ENCODE measurements at regions not wholly inside any gene's neighbourhood (a gene's known extent, or its start where the extent isn't known, plus 50 kb on each side); places are given as distances from the start of the nearest gene placed in this dataset.
"Not testable (repeated sequence)": the region's sequence is repeated elsewhere in the genome, so short reads cannot be mapped to it uniquely, and the experiment has no call there.

DNA sequence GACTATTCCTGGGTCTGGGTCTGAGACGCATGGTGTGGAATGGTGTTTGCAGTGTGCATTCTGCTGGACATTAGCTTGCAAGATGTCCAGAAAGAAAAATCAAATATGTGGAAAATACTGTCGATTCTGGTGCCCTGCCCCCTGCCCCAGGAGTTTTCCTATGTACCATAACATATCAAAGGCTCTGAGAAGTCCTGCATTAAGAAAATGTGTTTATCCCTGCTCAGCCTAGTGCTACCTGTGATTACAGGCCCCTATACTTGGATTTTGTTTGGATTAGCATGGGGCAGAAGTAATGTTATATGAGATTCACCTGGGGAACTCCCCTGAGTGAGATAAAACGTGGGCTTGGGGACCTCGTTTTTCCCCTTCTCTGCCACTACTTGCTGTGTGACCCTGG is 325.0 kb downstream of the CBLN1 start:
- TF ChIP-seq EZH2 (IDR thresholded peaks at IDR 0.05; ENCODE audit: borderline replicate concordance, insufficient read depth, low read depth, low read length, poor library complexity, severe bottlenecking): no peak
- TF ChIP-seq, protein P1, sequence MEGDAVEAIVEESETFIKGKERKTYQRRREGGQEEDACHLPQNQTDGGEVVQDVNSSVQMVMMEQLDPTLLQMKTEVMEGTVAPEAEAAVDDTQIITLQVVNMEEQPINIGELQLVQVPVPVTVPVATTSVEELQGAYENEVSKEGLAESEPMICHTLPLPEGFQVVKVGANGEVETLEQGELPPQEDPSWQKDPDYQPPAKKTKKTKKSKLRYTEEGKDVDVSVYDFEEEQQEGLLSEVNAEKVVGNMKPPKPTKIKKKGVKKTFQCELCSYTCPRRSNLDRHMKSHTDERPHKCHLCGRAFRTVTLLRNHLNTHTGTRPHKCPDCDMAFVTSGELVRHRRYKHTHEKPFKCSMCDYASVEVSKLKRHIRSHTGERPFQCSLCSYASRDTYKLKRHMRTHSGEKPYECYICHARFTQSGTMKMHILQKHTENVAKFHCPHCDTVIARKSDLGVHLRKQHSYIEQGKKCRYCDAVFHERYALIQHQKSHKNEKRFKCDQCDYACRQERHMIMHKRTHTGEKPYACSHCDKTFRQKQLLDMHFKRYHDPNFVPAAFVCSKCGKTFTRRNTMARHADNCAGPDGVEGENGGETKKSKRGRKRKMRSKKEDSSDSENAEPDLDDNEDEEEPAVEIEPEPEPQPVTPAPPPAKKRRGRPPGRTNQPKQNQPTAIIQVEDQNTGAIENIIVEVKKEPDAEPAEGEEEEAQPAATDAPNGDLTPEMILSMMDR (IDR thresholded peaks at IDR 0.05): no peak
- CTCF ChIA-PET: no interaction called here
- no peak for ATAC-seq (ENCODE audit: low read depth)

DNA sequence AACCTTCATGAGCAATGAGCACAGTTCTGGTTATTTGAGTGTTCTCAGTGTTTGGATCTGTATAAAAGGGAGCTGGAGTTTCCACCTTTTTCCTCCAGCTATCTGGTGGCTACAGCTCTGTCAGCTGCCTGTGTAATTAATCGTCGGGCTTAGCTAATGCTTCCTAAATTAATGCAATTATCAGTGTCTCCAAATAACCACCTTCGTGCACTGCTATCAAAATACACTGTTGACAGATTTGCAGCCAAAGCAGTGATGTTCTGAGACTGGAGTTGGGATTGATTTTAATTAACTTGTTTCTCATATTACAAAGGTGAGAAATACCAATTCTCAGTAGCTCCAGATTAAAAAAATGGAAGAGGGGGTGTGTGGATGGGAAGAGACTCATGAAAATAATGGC is 325.8 kb downstream of the CBLN1 start:
- Mint-ChIP-seq H3K27me3 (no peaks in the 10 kb centered on the region), H3K9me3 (ENCODE audit: insufficient read depth) (no peaks in the 10 kb centered on the region), H3K4me1 (no peaks in the 10 kb centered on the region), H3K27ac (no peak overlapping the region), H3K4me3 (no peak overlapping the region)
- Histone ChIP-seq H3K27ac (ENCODE audit: low read length in 2 of 2) (no peak overlapping the region), H3K9me3 (ENCODE audit: control extremely low read depth in 1 of 3, control insufficient read depth in 2 of 3, insufficient read depth in 1 of 3, low read length in 2 of 3) (no peaks in the 10 kb centered on the region), H3K4me2 (replicated peaks; ENCODE audit: low read depth, low read length, poor library complexity, severe bottlenecking) (no peak overlapping the region), H3K9ac (ENCODE audit: low read length) (no peak overlapping the region), H2AFZ (ENCODE audit: insufficient read depth, low read depth, low read length, poor library complexity, severe bottlenecking) (no peak overlapping the region), H3K4me3 (ENCODE audit: control extremely low read depth in 1 of 5, extremely low read depth in 1 of 5, insufficient read depth in 1 of 5, low read depth in 2 of 5, low read length in 4 of 5) (no peak overlapping the region), H4K20me1 (ENCODE audit: control insufficient read depth, insufficient read depth, low read length, poor library complexity, severe bottlenecking) (no peaks in the 10 kb centered on the region), H3K36me3 (replicated peaks in 1 of 2; ENCODE audit: control extremely low read depth in 1 of 2, control insufficient read depth in 1 of 2, extremely low read depth in 1 of 2, insufficient read depth in 2 of 2, low read length in 1 of 2) (no peaks in the 10 kb centered on the region), H3K4me1 (ENCODE audit: control insufficient read depth in 2 of 2, insufficient read depth in 2 of 2, low read length in 2 of 2) (no peaks in the 10 kb centered on the region), H3K79me2 (ENCODE audit: control insufficient read depth, insufficient read depth, low read length) (no peaks in the 10 kb centered on the region), H3K27me3 (replicated peaks in 1 of 4; ENCODE audit: control extremely low read depth in 1 of 4, control insufficient read depth in 3 of 4, insufficient read depth in 4 of 4, low read length in 3 of 4) (no peaks in the 10 kb centered on the region)
- no CpG with 5 or more reads among the region's 3 CpGs for WGBS (ENCODE audit: insufficient coverage)
- intact Hi-C loops (cut with micrococcal nuclease): no loop called here
- no peak for ATAC-seq (ENCODE audit: low read depth)
- TF ChIP-seq, protein P1 (IDR thresholded peaks at IDR 0.05): no peak
- no peak for TF ChIP-seq EZH2 (IDR thresholded peaks at IDR 0.05; ENCODE audit: borderline replicate concordance, insufficient read depth, low read depth, low read length, poor library complexity, severe bottlenecking)
- ChIA-PET POLR2A (no interaction called here), CTCF (no interaction called here)
- no peak for DNase-seq

More for the DNA sequence above, 325.0 kb downstream of the CBLN1 start:
- no peaks in the 10 kb centered on the region for H3K4me1 ChIP-seq (ENCODE audit: control insufficient read depth in 2 of 2, insufficient read depth in 2 of 2, low read length in 2 of 2)
- Mint-ChIP-seq H3K4me3 (no peak overlapping the region), H3K4me1 (no peaks in the 10 kb centered on the region), H3K27me3 (no peaks in the 10 kb centered on the region), H3K9me3 (ENCODE audit: insufficient read depth) (no peaks in the 10 kb centered on the region), H3K27ac (no peak overlapping the region)
- H3K4me3 ChIP-seq (ENCODE audit: control extremely low read depth in 1 of 5, extremely low read depth in 1 of 5, insufficient read depth in 1 of 5, low read depth in 2 of 5, low read length in 4 of 5): no peak overlapping the region
- H3K36me3 ChIP-seq (replicated peaks in 1 of 2; ENCODE audit: control extremely low read depth in 1 of 2, control insufficient read depth in 1 of 2, extremely low read depth in 1 of 2, insufficient read depth in 2 of 2, low read length in 1 of 2): no peaks in the 10 kb centered on the region
- H4K20me1 ChIP-seq (ENCODE audit: control insufficient read depth, insufficient read depth, low read length, poor library complexity, severe bottlenecking): no peaks in the 10 kb centered on the region
- H3K27ac ChIP-seq (ENCODE audit: low read length in 2 of 2): no peak overlapping the region
- H3K27me3 ChIP-seq (replicated peaks in 1 of 4; ENCODE audit: control extremely low read depth in 1 of 4, control insufficient read depth in 3 of 4, insufficient read depth in 4 of 4, low read length in 3 of 4): no peaks in the 10 kb centered on the region
- POLR2A ChIA-PET: no interaction called here
- no peak overlapping the region for H3K9ac ChIP-seq (ENCODE audit: low read length)
- 81% methylated on average over 4 of the region's 4 CpGs for WGBS (ENCODE audit: insufficient coverage)
- intact Hi-C loops (cut with micrococcal nuclease): no loop called here
- H3K79me2 ChIP-seq (ENCODE audit: control insufficient read depth, insufficient read depth, low read length): no peaks in the 10 kb centered on the region
- no peak overlapping the region for H2AFZ ChIP-seq (ENCODE audit: insufficient read depth, low read depth, low read length, poor library complexity, severe bottlenecking)
- no peak for DNase-seq
- no peak overlapping the region for H3K4me2 ChIP-seq (replicated peaks; ENCODE audit: low read depth, low read length, poor library complexity, severe bottlenecking)
- no peaks in the 10 kb centered on the region for H3K9me3 ChIP-seq (ENCODE audit: control extremely low read depth in 1 of 3, control insufficient read depth in 2 of 3, insufficient read depth in 1 of 3, low read length in 2 of 3)

DNA sequence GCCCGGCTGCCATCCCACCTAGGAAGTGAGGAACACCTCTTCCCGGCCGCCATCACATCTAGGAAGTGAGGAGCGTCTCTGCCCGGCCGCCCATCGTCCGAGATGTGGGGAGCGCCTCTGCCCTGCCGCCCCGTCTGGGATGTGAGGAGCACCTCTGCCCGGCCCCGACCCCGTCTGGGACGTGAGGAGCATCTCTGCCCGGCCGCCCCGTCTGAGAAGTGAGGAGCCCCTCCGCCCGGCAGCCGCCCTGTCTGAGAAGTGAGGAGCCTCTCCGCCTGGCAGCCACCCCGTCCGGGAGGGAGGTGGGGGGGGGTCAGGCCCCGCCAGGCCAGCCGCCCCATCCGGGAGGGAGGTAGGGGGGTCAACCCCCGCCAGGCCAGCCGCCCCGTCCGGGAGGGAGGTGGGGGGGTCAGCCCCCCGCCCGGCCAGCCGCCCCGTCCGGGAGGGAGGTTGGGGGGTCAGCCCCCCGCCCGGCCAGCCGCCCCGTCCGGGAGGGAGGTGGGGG is 330.0 kb downstream of the CBLN1 start:
- POLR2A ChIA-PET; H3K27me3 ChIP-seq (replicated peaks in 1 of 4; ENCODE audit: control extremely low read depth in 1 of 4, control insufficient read depth in 3 of 4, insufficient read depth in 4 of 4, low read length in 3 of 4); H3K4me3 ChIP-seq (ENCODE audit: control extremely low read depth in 1 of 5, extremely low read depth in 1 of 5, insufficient read depth in 1 of 5, low read depth in 2 of 5, low read length in 4 of 5); H3K27ac Mint-ChIP-seq; H3K36me3 ChIP-seq (replicated peaks in 1 of 2; ENCODE audit: control extremely low read depth in 1 of 2, control insufficient read depth in 1 of 2, extremely low read depth in 1 of 2, insufficient read depth in 2 of 2, low read length in 1 of 2); H3K4me3 Mint-ChIP-seq; CTCF ChIA-PET; H3K9me3 Mint-ChIP-seq (ENCODE audit: insufficient read depth); H3K79me2 ChIP-seq (ENCODE audit: control insufficient read depth, insufficient read depth, low read length); intact Hi-C loops (cut with micrococcal nuclease); H2AFZ ChIP-seq (ENCODE audit: insufficient read depth, low read depth, low read length, poor library complexity, severe bottlenecking); H3K4me1 ChIP-seq (ENCODE audit: control insufficient read depth in 2 of 2, insufficient read depth in 2 of 2, low read length in 2 of 2); DNase-seq; H3K4me1 Mint-ChIP-seq; H3K4me2 ChIP-seq (replicated peaks; ENCODE audit: low read depth, low read length, poor library complexity, severe bottlenecking); H4K20me1 ChIP-seq (ENCODE audit: control insufficient read depth, insufficient read depth, low read length, poor library complexity, severe bottlenecking); H3K27me3 Mint-ChIP-seq; H3K27ac ChIP-seq (ENCODE audit: low read length in 2 of 2); ATAC-seq (ENCODE audit: low read depth); H3K9ac ChIP-seq (ENCODE audit: low read length); H3K9me3 ChIP-seq (ENCODE audit: control extremely low read depth in 1 of 3, control insufficient read depth in 2 of 3, insufficient read depth in 1 of 3, low read length in 2 of 3): not testable (repeated sequence)
- 96% methylated on average over 9 of the region's 41 CpGs for WGBS (ENCODE audit: insufficient coverage)

Data from B cell (primary cell).